ENCODE measurements at regions not wholly inside any gene's neighbourhood (a gene's known extent, or its start where the extent isn't known, plus 50 kb on each side); places are given as distances from the start of the nearest gene placed in this dataset.
"Not testable (repeated sequence)": the region's sequence is repeated elsewhere in the genome, so short reads cannot be mapped to it uniquely, and the experiment has no call there.

- H3K27ac Mint-ChIP-seq = no peak overlapping the region
- peaks cover 9% of the 10 kb centered on the region for H3K27me3 Mint-ChIP-seq
- no peaks in the 10 kb centered on the region for H3K4me1 Mint-ChIP-seq
- H3K4me3 Mint-ChIP-seq = no peak overlapping the region
- DNase-seq (ENCODE audit: low spot score in 2 of 2) (no peak), ATAC-seq (ENCODE audit: low read depth) (no peak)
- H3K9me3 Mint-ChIP-seq = no peaks in the 10 kb centered on the region
- H3K36me3 Mint-ChIP-seq = no peaks in the 10 kb centered on the region
Measured at GRCh38 chr6:44044940-44045671, 82.1 kb downstream of the MRPL14 start.

GRCh38 chr6:44044154-44044539 lies 83.1 kb downstream of the MRPL14 start:
- Mint-ChIP-seq H3K4me3 (no peak overlapping the region), H3K9me3 (no peaks in the 10 kb centered on the region), H3K27me3 (peaks cover 10% of the 10 kb centered on the region), H3K36me3 (no peaks in the 10 kb centered on the region), H3K27ac (no peak overlapping the region), H3K4me1 (no peaks in the 10 kb centered on the region)
- no peak for ATAC-seq (ENCODE audit: low read depth)
- DNase-seq (ENCODE audit: low spot score in 2 of 2) = no peak

GRCh38 chr6:44043479-44044153 lies 83.6 kb downstream of the MRPL14 start:
- peaks cover 11% of the 10 kb centered on the region for H3K27me3 Mint-ChIP-seq
- no peak overlapping the region for H3K27ac Mint-ChIP-seq
- DNase-seq (ENCODE audit: low spot score in 2 of 2) (no peak), ATAC-seq (ENCODE audit: low read depth) (no peak)
- H3K4me1 Mint-ChIP-seq = no peaks in the 10 kb centered on the region
- no peak overlapping the region for H3K4me3 Mint-ChIP-seq
- H3K9me3 Mint-ChIP-seq = no peaks in the 10 kb centered on the region
- H3K36me3 Mint-ChIP-seq = no peaks in the 10 kb centered on the region

GRCh38 chr6:44042989-44043478 lies 84.2 kb downstream of the MRPL14 start:
- Mint-ChIP-seq H3K36me3 (no peaks in the 10 kb centered on the region), H3K9me3 (no peaks in the 10 kb centered on the region), H3K4me1 (no peaks in the 10 kb centered on the region), H3K4me3 (no peak overlapping the region), H3K27me3 (peaks cover 14% of the 10 kb centered on the region), H3K27ac (no peak overlapping the region)
- DNase-seq (ENCODE audit: low spot score in 2 of 2) (no peak), ATAC-seq (ENCODE audit: low read depth) (no peak)

- Mint-ChIP-seq H3K4me3 (no peak overlapping the region), H3K4me1 (no peaks in the 10 kb centered on the region), H3K27me3 (peaks cover 17% of the 10 kb centered on the region), H3K36me3 (no peaks in the 10 kb centered on the region), H3K9me3 (no peaks in the 10 kb centered on the region), H3K27ac (no peak overlapping the region)
- ATAC-seq (ENCODE audit: low read depth) (no peak), DNase-seq (ENCODE audit: low spot score in 2 of 2) (no peak)
Measured at GRCh38 chr6:44042261-44042988, 84.8 kb downstream of the MRPL14 start.

- Mint-ChIP-seq H3K27ac (no peak overlapping the region), H3K4me3 (no peak overlapping the region), H3K36me3 (no peaks in the 10 kb centered on the region), H3K9me3 (no peaks in the 10 kb centered on the region), H3K27me3 (peaks cover 14% of the 10 kb centered on the region), H3K4me1 (no peaks in the 10 kb centered on the region)
- ATAC-seq (ENCODE audit: low read depth) (no peak), DNase-seq (ENCODE audit: low spot score in 2 of 2) (no peak)
Measured at GRCh38 chr6:44041461-44042260, 85.6 kb downstream of the MRPL14 start.

GRCh38 chr6:44040786-44041185 lies 86.5 kb downstream of the MRPL14 start:
- Mint-ChIP-seq H3K4me3 (no peak overlapping the region), H3K9me3 (no peaks in the 10 kb centered on the region), H3K4me1 (peaks cover 3% of the 10 kb centered on the region), H3K36me3 (no peaks in the 10 kb centered on the region), H3K27ac (no peak overlapping the region), H3K27me3 (peaks cover 18% of the 10 kb centered on the region)
- no peak for DNase-seq (ENCODE audit: low spot score in 2 of 2)
- no peak for ATAC-seq (ENCODE audit: low read depth)

GRCh38 chr6:44039839-44040350 lies 87.4 kb downstream of the MRPL14 start:
- no peak for ATAC-seq (ENCODE audit: low read depth)
- DNase-seq (ENCODE audit: low spot score in 2 of 2) = no peak
- H3K27me3 Mint-ChIP-seq = peaks cover 22% of the 10 kb centered on the region
- H3K27ac Mint-ChIP-seq = no peak overlapping the region
- no peaks in the 10 kb centered on the region for H3K9me3 Mint-ChIP-seq
- peaks cover 8% of the 10 kb centered on the region for H3K4me1 Mint-ChIP-seq
- no peak overlapping the region for H3K4me3 Mint-ChIP-seq
- H3K36me3 Mint-ChIP-seq = no peaks in the 10 kb centered on the region

- no peak for ATAC-seq (ENCODE audit: low read depth)
- peaks cover 24% of the 10 kb centered on the region for H3K27me3 Mint-ChIP-seq
Measured at GRCh38 chr6:44039191-44039719, 88.0 kb downstream of the MRPL14 start.

GRCh38 chr6:44038543-44039065 lies 88.6 kb downstream of the MRPL14 start:
- no peaks in the 10 kb centered on the region for H3K9me3 Mint-ChIP-seq
- H3K27me3 Mint-ChIP-seq = peaks cover 24% of the 10 kb centered on the region
- no peak overlapping the region for H3K4me3 Mint-ChIP-seq
- peaks cover 8% of the 10 kb centered on the region for H3K4me1 Mint-ChIP-seq
- DNase-seq (ENCODE audit: low spot score in 2 of 2) (no peak), ATAC-seq (ENCODE audit: low read depth) (no peak)
- no peak overlapping the region for H3K27ac Mint-ChIP-seq
- no peaks in the 10 kb centered on the region for H3K36me3 Mint-ChIP-seq

More at GRCh38 chr6:44039191-44039719, 88.0 kb downstream of the MRPL14 start:
- Mint-ChIP-seq H3K4me3 (no peak overlapping the region), H3K4me1 (peaks cover 8% of the 10 kb centered on the region), H3K9me3 (no peaks in the 10 kb centered on the region), H3K36me3 (no peaks in the 10 kb centered on the region), H3K27ac (no peak overlapping the region)
- no peak for DNase-seq (ENCODE audit: low spot score in 2 of 2)

- no peaks in the 10 kb centered on the region for H3K36me3 Mint-ChIP-seq
- no peak for ATAC-seq (ENCODE audit: low read depth)
- no peak overlapping the region for H3K4me3 Mint-ChIP-seq
- H3K27me3 Mint-ChIP-seq = peaks cover 24% of the 10 kb centered on the region
- peaks cover 8% of the 10 kb centered on the region for H3K4me1 Mint-ChIP-seq
- H3K27ac Mint-ChIP-seq = no peak overlapping the region
- no peaks in the 10 kb centered on the region for H3K9me3 Mint-ChIP-seq
- no peak for DNase-seq (ENCODE audit: low spot score in 2 of 2)
Measured at GRCh38 chr6:44037847-44038542, 89.3 kb downstream of the MRPL14 start.

- H3K4me3 Mint-ChIP-seq; H3K36me3 Mint-ChIP-seq; DNase-seq (ENCODE audit: low spot score in 2 of 2); H3K27ac Mint-ChIP-seq; H3K9me3 Mint-ChIP-seq; H3K4me1 Mint-ChIP-seq; ATAC-seq (ENCODE audit: low read depth): not testable (repeated sequence)
- peaks cover 24% of the 10 kb centered on the region for H3K27me3 Mint-ChIP-seq
Measured at GRCh38 chr6:44037276-44037675, 90.0 kb downstream of the MRPL14 start.

- ATAC-seq (ENCODE audit: low read depth) (no peak), DNase-seq (ENCODE audit: low spot score in 2 of 2) (no peak)
- Mint-ChIP-seq H3K4me3 (no peak overlapping the region), H3K36me3 (no peaks in the 10 kb centered on the region), H3K4me1 (peaks cover 8% of the 10 kb centered on the region), H3K27ac (no peak overlapping the region), H3K9me3 (no peaks in the 10 kb centered on the region), H3K27me3 (peaks cover 24% of the 10 kb centered on the region)
Measured at GRCh38 chr6:44036699-44037101, 90.6 kb downstream of the MRPL14 start.

Measured in memory B cell (primary cell).